Mammary epithelial cell (primary cell): ENCODE measurements at regions not wholly inside any gene's neighbourhood (a gene's known extent, or its start where the extent isn't known, plus 50 kb on each side); places are given as distances from the start of the nearest gene placed in this dataset.

Experiments used
- EZH2 ChIP-seq: IDR thresholded peaks from 2 replicates; pipeline ENCODE4 v1.6.1; 2012; ENCODE audit warnings: low read length, inconsistent platforms, borderline replicate concordance
- TF ChIP-seq, protein P1 (sequence below), 2 donors: IDR thresholded peaks in 1 of 2; conservative IDR thresholded peaks in 1 of 2; 2 replicates each; pipeline ENCODE4 v1.5.1; 2011 to 2012; ENCODE audit warnings: inconsistent platforms in 2 of 2, low read length in 2 of 2, mild to moderate bottlenecking in 2 of 2, control low read depth in 1 of 2, low read depth in 1 of 2; ENCODE audit not compliant: insufficient read depth in 1 of 2; ENCODE audit errors: extremely low read depth in 1 of 2

DNA sequence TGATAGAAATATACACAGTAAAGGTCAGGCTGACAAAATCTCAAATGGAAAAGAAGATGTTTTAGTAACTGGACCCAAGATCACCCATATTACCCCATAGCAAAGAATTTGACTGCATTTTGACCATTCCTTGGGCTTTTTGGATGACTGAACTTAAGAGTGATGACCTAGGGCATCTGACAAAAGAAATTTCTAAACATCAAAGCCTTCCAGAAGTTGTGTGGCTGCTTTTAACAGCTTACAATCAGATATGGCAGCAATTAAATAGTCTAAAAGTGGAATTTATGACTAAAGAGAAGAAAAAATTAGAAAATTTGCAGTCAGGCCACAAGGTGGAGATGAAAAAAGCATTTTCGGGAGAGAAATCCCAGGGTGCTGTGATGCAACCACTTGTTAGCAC lies 563.0 kb downstream of the RERGL start:
- TF ChIP-seq, protein P1, sequence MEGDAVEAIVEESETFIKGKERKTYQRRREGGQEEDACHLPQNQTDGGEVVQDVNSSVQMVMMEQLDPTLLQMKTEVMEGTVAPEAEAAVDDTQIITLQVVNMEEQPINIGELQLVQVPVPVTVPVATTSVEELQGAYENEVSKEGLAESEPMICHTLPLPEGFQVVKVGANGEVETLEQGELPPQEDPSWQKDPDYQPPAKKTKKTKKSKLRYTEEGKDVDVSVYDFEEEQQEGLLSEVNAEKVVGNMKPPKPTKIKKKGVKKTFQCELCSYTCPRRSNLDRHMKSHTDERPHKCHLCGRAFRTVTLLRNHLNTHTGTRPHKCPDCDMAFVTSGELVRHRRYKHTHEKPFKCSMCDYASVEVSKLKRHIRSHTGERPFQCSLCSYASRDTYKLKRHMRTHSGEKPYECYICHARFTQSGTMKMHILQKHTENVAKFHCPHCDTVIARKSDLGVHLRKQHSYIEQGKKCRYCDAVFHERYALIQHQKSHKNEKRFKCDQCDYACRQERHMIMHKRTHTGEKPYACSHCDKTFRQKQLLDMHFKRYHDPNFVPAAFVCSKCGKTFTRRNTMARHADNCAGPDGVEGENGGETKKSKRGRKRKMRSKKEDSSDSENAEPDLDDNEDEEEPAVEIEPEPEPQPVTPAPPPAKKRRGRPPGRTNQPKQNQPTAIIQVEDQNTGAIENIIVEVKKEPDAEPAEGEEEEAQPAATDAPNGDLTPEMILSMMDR (conservative IDR thresholded peaks at IDR 0.05 in 1 of 2, IDR thresholded peaks at IDR 0.05 in 1 of 2; ENCODE audit: extremely low read depth in 1 of 2, insufficient read depth in 1 of 2, low read depth in 1 of 2, low read length in 2 of 2) = no peak
- no peak for TF ChIP-seq EZH2
